HCT116 (cell line): ENCODE measurements at regions not wholly inside any gene's neighbourhood (a gene's known extent, or its start where the extent isn't known, plus 50 kb on each side); places are given as distances from the start of the nearest gene placed in this dataset.

Experiments
- ATAC-seq: fragments of 200-7000 bp; cut with Tn5 transposase; 2 replicates; pipeline ENCODE4 v1.9.1; 2020; ENCODE audit warnings: mild to moderate bottlenecking, moderate library complexity
- BruUV-seq: library from RNA; stranded (reverse); fragments of 400-500 nt; replicated peaks from 2 replicates; lab custom pipeline; 2021; lab: Mats Ljungman, UMichigan
- CTCF ChIA-PET: fragments of 300-600 bp; sonication (Branson Sonifier 250); formaldehyde crosslinking; loops from one replicate; lab custom pipeline; 2021; ENCODE audit warnings: antibody characterized with exemption; lab: Charles Lee
- POLR2A ChIA-PET: fragments of 300-600, 350-600 bp; sonication (Branson Sonifier 250); formaldehyde crosslinking; loops from one replicate; lab custom pipeline; 2021; ENCODE audit warnings: antibody characterized with exemption; lab: Charles Lee
- RAD21 ChIA-PET, 2 experiments: fragments of 300-600 bp; sonication (Branson Sonifier 250); formaldehyde crosslinking; loops; one replicate each; lab custom pipeline; 2023; ENCODE audit warnings: low total read pairs in 2 of 2; ENCODE audit not compliant: uncharacterized antibody in 2 of 2, unreplicated experiment in 2 of 2, low non-redundant PET in 1 of 2; lab: Charles Lee
- DNase-seq: peaks from one replicate; pipeline ENCODE4 v3.0.0-alpha.2; 2010; ENCODE audit warnings: low read depth, low spot score
- H2AFZ ChIP-seq: fragments of 200-600 bp; shearing (Covaris generic), sonication (generic); 2 replicates; pipeline ENCODE4 v1.6.1; 2017; ENCODE audit warnings: low read depth, mixed run types, mixed read lengths, antibody characterized with exemption, low read length; ENCODE audit not compliant: poor library complexity, severe bottlenecking
- H3K27ac ChIP-seq: 2 replicates; pipeline ENCODE4 v1.5.1; 2012; ENCODE audit warnings: low read depth, low read length
- H3K27me3 ChIP-seq: fragments of 200-600 bp; sonication (generic); 2 replicates; pipeline ENCODE4 v1.6.1; 2016; ENCODE audit warnings: mixed run types, low read length, mixed read lengths; ENCODE audit not compliant: insufficient read depth
- H3K36me3 ChIP-seq, 2 experiments: fragments of 200-500 bp in 1 of 2; fragments of 200-600 bp in 1 of 2; sonication (Bioruptor generic) in 1 of 2; sonication (generic) in 1 of 2; 2 replicates each; pipeline versions ENCODE4 v1.5.1 to v1.6.1; 2014 to 2016; ENCODE audit warnings: low read length in 2 of 2, inconsistent platforms in 1 of 2, mixed read lengths in 1 of 2, mixed run types in 1 of 2; ENCODE audit not compliant: insufficient read depth in 2 of 2, control insufficient read depth in 1 of 2
- H3K4me1 ChIP-seq, 2 experiments: fragments of 200-600 bp in 1 of 2; sonication (generic) in 1 of 2; 2 replicates each; pipeline versions ENCODE4 v1.5.1 to v1.6.1; 2012 to 2017; ENCODE audit warnings: low read length in 2 of 2, inconsistent platforms in 1 of 2, mild to moderate bottlenecking in 1 of 2, mixed read lengths in 1 of 2, mixed run types in 1 of 2, moderate library complexity in 1 of 2; ENCODE audit not compliant: insufficient read depth in 2 of 2, control insufficient read depth in 1 of 2
- H3K4me2 ChIP-seq: fragments of 200-600 bp; sonication (generic); 2 replicates; pipeline ENCODE4 v1.6.1; 2017; ENCODE audit warnings: mixed run types, low read length, mixed read lengths
- H3K4me3 ChIP-seq, 2 experiments: fragments of 200-600 bp in 1 of 2; sonication (generic) in 1 of 2; replicated peaks in 1 of 2; 2 replicates each; pipeline ENCODE4 v1.5.1; 2011 to 2016; ENCODE audit warnings: low read length in 2 of 2, control low read depth in 1 of 2, low read depth in 1 of 2, mild to moderate bottlenecking in 1 of 2, mixed read lengths in 1 of 2, mixed run types in 1 of 2
- H3K79me2 ChIP-seq: fragments of 200-600 bp; sonication (generic); 2 replicates; pipeline ENCODE4 v1.6.1; 2017; ENCODE audit warnings: mild to moderate bottlenecking, mixed run types, low read length, moderate library complexity, mixed read lengths; ENCODE audit not compliant: insufficient read depth
- H3K9ac ChIP-seq: fragments of 200-600 bp; sonication (generic); 2 replicates; pipeline ENCODE4 v1.6.1; 2016; ENCODE audit warnings: low read length, mixed read lengths
- H3K9me2 ChIP-seq: fragments of 200-600 bp; sonication (generic), shearing (Covaris generic); 2 replicates; pipeline ENCODE4 v1.6.1; 2017; ENCODE audit warnings: mixed run types, mild to moderate bottlenecking, moderate library complexity; ENCODE audit not compliant: insufficient read depth
- H3K9me3 ChIP-seq, 2 experiments: fragments of 200-500 bp in 1 of 2; fragments of 200-600 bp in 1 of 2; sonication (Bioruptor generic) in 1 of 2; sonication (generic) in 1 of 2; 2 replicates each; pipeline ENCODE4 v1.6.1; 2014 to 2017; ENCODE audit warnings: low read length in 2 of 2, mixed read lengths in 2 of 2, inconsistent platforms in 1 of 2, low read depth in 1 of 2, mild to moderate bottlenecking in 1 of 2, mixed run types in 1 of 2, moderate library complexity in 1 of 2; ENCODE audit not compliant: control insufficient read depth in 1 of 2, insufficient read depth in 1 of 2
- H4K20me1 ChIP-seq: fragments of 200-600 bp; sonication (generic), shearing (Covaris generic); 2 replicates; pipeline ENCODE4 v1.6.1; 2017; ENCODE audit warnings: mixed run types, mild to moderate bottlenecking, moderate library complexity; ENCODE audit not compliant: insufficient read depth
- CEBPB ChIP-seq: IDR thresholded peaks from 2 replicates; pipeline ENCODE4 v1.6.1; 2012; ENCODE audit warnings: low read depth
- EGR1 ChIP-seq: IDR thresholded peaks from 2 replicates; pipeline ENCODE4 v1.6.1; 2012; ENCODE audit warnings: low read depth
- EZH2 ChIP-seq: fragments of 200-600 bp; sonication (generic); IDR thresholded peaks from 2 replicates; pipeline ENCODE4 v1.6.1; 2017; ENCODE audit warnings: antibody characterized with exemption, mixed run types
- EZH2phosphoT487 ChIP-seq: fragments of 200-600 bp; IDR thresholded peaks from 2 replicates; pipeline ENCODE4 v1.6.1; 2018; ENCODE audit warnings: antibody characterized with exemption, borderline replicate concordance
- FOSL1 ChIP-seq: IDR thresholded peaks from 2 replicates; pipeline ENCODE4 v1.6.1; 2012; ENCODE audit warnings: low read depth
- JUND ChIP-seq: IDR thresholded peaks from 2 replicates; pipeline ENCODE4 v1.6.1; 2012
- MAX ChIP-seq: IDR thresholded peaks from 2 replicates; pipeline ENCODE4 v1.6.1; 2012
- POLR2A ChIP-seq: IDR thresholded peaks from 2 replicates; pipeline ENCODE4 v1.7.0; 2011; ENCODE audit warnings: borderline replicate concordance; ENCODE audit not compliant: insufficient read depth, insufficient read length; ENCODE audit errors: extremely low read depth
- POLR2AphosphoS5 ChIP-seq: IDR thresholded peaks from 2 replicates; pipeline ENCODE4 v1.6.1; 2011; ENCODE audit warnings: mild to moderate bottlenecking, low read depth, low read length, moderate library complexity
- SIN3A ChIP-seq: IDR thresholded peaks from 2 replicates; pipeline ENCODE4 v1.6.1; 2012; ENCODE audit warnings: low read depth
- SRF ChIP-seq: IDR thresholded peaks from 2 replicates; pipeline ENCODE4 v1.6.1; 2012; ENCODE audit warnings: low read depth
- TCF7L2 ChIP-seq: IDR thresholded peaks from 2 replicates; pipeline ENCODE4 v1.7.0; 2011; ENCODE audit warnings: borderline replicate concordance, inconsistent platforms; ENCODE audit not compliant: insufficient read depth, insufficient read length; ENCODE audit errors: extremely low read depth
- YY1 ChIP-seq: IDR thresholded peaks from 2 replicates; pipeline ENCODE4 v1.6.1; 2011; ENCODE audit warnings: low read length, low read depth, moderate library complexity, mild to moderate bottlenecking; ENCODE audit not compliant: insufficient replicate concordance; ENCODE audit errors: extremely low read depth
- ZBTB33 ChIP-seq: IDR thresholded peaks from 2 replicates; pipeline ENCODE4 v1.6.1; 2011; ENCODE audit warnings: mild to moderate bottlenecking, low read length, moderate library complexity; ENCODE audit not compliant: insufficient replicate concordance; ENCODE audit errors: extremely low read depth
- ZFX ChIP-seq: fragments of 450-650 bp; IDR thresholded peaks from 2 replicates; pipeline ENCODE4 v1.6.1; 2017
- ZNF274 ChIP-seq: fragments of 200-500 bp; sonication (Bioruptor generic); IDR thresholded peaks from 2 replicates; pipeline ENCODE4 v1.6.1; 2014; ENCODE audit warnings: mild to moderate bottlenecking, low read depth, low read length, inconsistent platforms
- intact Hi-C: fragments of 100-400 bp; cut with micrococcal nuclease; formaldehyde crosslinking; loops from 2 replicates; pipeline ENCODE4 v1.10.0; 2022
- TF ChIP-seq, protein P1 (sequence below): IDR thresholded peaks from 2 replicates; pipeline ENCODE4 v1.6.1; 2012; ENCODE audit warnings: low read depth

- no peaks in the 10 kb centered on the region for H4K20me1 ChIP-seq
- H3K9me3 ChIP-seq: no peaks in the 10 kb centered on the region
- H3K27me3 ChIP-seq: peaks cover 22% of the 10 kb centered on the region; the same call in 1 of the 2 replicates
- no peak overlapping the region for H3K27ac ChIP-seq
- no peaks in the 10 kb centered on the region for H3K9me2 ChIP-seq
- H2AFZ ChIP-seq: no peak overlapping the region
- H3K79me2 ChIP-seq: no peaks in the 10 kb centered on the region
- no peak for DNase-seq
- ChIA-PET POLR2A (no interaction called here), CTCF (no interaction called here), RAD21 (no interaction called here)
- intact Hi-C loops: no loop called here
- TF ChIP-seq EGR1 (no peak), CEBPB (no peak), SIN3A (no peak), POLR2AphosphoS5 (no peak), JUND (no peak), ZNF274 (no peak)
- no peaks in the 10 kb centered on the region for H3K4me1 ChIP-seq
- no peaks in the 10 kb centered on the region for H3K36me3 ChIP-seq
- H3K9ac ChIP-seq: no peak overlapping the region
- ATAC-seq: no peak
- no TSS peak for BruUV-seq
- H3K4me2 ChIP-seq: no peak overlapping the region
- no peak overlapping the region for H3K4me3 ChIP-seq
Observed at GRCh38 chr11:130550150-130550549, 101.7 kb downstream of the ADAMTS15 start.

GRCh38 chr11:130550984-130551383 is 102.5 kb downstream of the ADAMTS15 start:
- POLR2A ChIA-PET: no interaction called here
- no peak for TF ChIP-seq EGR1
- no peak for TF ChIP-seq POLR2AphosphoS5
- TF ChIP-seq FOSL1: no peak
- TF ChIP-seq ZBTB33: no peak
- TF ChIP-seq ZNF274: no peak
- TF ChIP-seq SIN3A: no peak
- TF ChIP-seq MAX: no peak
- TF ChIP-seq EZH2phosphoT487: no peak
- TF ChIP-seq, protein P1, sequence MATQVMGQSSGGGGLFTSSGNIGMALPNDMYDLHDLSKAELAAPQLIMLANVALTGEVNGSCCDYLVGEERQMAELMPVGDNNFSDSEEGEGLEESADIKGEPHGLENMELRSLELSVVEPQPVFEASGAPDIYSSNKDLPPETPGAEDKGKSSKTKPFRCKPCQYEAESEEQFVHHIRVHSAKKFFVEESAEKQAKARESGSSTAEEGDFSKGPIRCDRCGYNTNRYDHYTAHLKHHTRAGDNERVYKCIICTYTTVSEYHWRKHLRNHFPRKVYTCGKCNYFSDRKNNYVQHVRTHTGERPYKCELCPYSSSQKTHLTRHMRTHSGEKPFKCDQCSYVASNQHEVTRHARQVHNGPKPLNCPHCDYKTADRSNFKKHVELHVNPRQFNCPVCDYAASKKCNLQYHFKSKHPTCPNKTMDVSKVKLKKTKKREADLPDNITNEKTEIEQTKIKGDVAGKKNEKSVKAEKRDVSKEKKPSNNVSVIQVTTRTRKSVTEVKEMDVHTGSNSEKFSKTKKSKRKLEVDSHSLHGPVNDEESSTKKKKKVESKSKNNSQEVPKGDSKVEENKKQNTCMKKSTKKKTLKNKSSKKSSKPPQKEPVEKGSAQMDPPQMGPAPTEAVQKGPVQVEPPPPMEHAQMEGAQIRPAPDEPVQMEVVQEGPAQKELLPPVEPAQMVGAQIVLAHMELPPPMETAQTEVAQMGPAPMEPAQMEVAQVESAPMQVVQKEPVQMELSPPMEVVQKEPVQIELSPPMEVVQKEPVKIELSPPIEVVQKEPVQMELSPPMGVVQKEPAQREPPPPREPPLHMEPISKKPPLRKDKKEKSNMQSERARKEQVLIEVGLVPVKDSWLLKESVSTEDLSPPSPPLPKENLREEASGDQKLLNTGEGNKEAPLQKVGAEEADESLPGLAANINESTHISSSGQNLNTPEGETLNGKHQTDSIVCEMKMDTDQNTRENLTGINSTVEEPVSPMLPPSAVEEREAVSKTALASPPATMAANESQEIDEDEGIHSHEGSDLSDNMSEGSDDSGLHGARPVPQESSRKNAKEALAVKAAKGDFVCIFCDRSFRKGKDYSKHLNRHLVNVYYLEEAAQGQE: no peak
- TF ChIP-seq TCF7L2: no peak
- no peak for TF ChIP-seq SRF
- no peak for TF ChIP-seq EZH2
- TF ChIP-seq YY1: no peak
- TF ChIP-seq ZFX: no peak
- TF ChIP-seq JUND: no peak
- TF ChIP-seq POLR2A: no peak

More at GRCh38 chr11:130550984-130551383, 102.5 kb downstream of the ADAMTS15 start:
- Histone ChIP-seq H3K27ac (no peak overlapping the region), H3K4me3 (no peak overlapping the region), H4K20me1 (no peaks in the 10 kb centered on the region), H3K9me2 (no peaks in the 10 kb centered on the region), H3K9ac (no peak overlapping the region), H3K4me1 (no peaks in the 10 kb centered on the region), H2AFZ (no peak overlapping the region), H3K36me3 (no peaks in the 10 kb centered on the region), H3K4me2 (no peak overlapping the region), H3K27me3 (peaks cover 22% of the 10 kb centered on the region; the same call in 1 of the 2 replicates), H3K9me3 (no peaks in the 10 kb centered on the region), H3K79me2 (no peaks in the 10 kb centered on the region)
- ChIA-PET CTCF (no interaction called here), RAD21 (no interaction called here)
- intact Hi-C loops: no loop called here
- BruUV-seq: no TSS peak
- ATAC-seq (no peak), DNase-seq (no peak)
